Activated gamma-delta T cell (primary cell): ENCODE measurements at regions not wholly inside any gene's neighbourhood (a gene's known extent, or its start where the extent isn't known, plus 50 kb on each side); places are given as distances from the start of the nearest gene placed in this dataset.

Source experiments
- DNase-seq: peaks from one replicate; lab custom pipeline; 2025; lab: John Stamatoyannopoulos, UW

DNA sequence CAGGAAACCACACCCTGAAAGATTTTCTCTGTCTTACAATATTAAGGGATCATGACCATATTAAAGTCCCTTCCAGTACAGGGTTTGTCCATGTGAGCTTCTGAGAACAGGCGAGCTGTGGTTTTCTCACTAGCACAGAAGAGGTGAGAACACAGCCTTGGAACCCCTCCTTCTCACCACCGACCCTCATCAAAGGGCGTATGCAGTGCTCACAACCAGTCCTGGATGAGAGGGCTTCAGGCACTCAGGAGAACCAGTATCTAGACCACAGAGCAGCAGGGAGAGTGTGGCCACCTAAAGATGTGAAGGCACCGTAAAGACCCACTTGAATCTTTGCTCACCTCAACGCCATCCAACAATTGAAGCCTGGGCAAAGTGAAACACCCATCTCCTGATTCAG, 397.0 kb downstream of the ETS1 start:
- no peak for DNase-seq

DNA sequence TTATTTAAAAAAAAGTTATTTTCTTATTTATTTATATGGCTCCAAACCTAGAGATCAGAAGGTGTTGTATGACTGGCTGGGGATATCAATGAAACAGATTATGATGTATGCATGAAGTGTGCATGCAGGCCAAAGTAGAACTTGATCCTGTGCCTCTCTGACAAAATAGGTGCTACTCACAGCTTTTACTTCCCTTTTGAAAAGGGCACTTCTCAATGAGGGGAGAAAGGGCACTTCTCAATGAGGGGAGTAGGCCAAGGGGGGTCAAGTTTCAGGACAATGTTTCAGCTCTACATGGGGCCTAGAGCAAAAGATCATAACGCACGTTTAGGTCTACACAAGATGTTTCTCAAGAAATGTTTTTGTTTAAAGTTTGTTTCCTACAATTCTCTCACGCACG, 397.5 kb downstream of the ETS1 start:
- no peak for DNase-seq

DNA sequence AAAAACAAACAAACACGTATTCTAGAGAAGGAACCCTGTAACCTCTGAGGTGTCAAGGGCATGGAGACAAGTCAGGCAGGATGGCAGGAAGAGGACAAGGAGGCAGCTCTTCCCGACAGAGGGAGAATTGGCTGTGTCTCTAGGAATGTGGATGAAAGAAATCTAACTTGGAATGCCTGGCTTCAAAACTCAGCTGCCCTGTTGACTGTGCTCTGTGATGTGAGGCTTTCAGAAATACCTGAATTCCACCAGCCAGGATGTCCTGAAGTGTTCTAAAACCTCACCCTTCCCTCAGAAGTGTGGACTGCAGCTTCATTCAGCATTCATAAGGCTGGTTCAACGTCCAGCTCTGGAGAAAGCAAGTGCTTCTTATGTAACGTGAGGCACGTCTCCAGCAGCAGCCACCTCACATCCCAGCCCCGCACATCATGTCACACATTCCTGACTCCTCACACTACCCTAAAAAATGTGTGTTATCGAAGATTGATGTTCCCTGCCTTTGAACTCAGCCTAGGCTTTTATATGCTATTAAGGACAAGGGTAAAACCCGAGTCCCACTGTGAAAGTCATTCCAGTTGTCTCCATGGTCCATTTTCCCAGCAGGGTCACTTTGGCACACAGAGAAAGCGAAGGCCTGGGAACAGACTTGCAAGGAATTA, 398.9 kb downstream of the ETS1 start:
- DNase-seq: no peak

DNA sequence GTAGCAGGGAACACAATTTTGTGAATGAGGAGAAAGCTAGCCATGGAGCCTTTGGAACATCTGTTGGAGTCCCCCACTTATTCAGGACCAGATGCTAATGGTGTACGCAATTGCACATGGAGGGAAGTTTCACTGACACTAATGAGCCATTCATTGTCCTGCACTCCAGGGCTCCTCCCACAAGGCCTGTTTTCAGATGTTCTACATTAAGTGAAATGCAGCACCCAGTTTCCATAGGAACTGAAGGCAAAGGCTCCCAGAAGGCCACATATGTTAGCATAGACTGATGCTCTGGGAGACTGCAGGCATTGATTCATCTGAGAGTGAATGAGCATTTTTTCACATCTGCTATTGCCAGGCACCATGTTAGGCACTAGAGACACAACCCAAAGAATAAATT, 399.5 kb downstream of the ETS1 start:
- no peak for DNase-seq

DNA sequence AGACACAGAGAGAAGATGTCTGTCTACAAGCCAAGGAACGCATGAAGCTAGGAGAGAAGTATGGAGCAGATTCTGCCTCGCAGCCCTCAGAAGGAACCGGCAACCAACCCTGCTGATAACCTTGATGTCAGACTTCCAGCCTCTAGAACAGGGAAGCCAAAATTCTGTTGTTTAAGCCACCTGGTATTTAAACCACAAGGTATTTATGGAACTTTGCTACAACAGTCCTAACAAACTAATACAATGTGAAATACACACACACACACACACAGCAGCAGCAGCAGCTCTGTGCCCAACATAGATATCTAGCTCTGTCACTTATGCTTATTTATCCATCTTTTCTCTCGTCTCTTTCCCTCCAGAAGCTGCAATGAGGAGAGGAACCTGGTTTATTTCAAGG, 400.0 kb downstream of the ETS1 start:
- DNase-seq: no peak

DNA sequence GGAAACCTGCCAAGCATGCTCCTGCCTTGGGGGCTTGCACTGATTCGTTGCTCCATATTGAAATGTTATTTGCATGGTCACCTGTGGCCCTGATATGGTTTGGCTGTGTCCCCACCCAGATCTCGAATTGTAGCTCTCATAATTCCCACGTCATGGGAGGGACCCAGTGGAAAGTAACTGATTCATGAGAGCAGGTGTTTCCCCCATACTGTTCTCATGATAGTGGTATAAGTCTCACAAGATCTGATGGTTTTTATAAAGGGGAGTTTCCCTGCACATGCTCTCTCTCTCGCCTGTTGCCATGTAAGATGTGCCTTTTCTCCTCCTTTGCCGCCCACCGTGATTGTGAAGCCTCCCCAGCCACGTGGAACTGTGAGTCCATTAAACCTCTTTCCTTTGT, 402.4 kb downstream of the ETS1 start:
- no peak for DNase-seq

DNA sequence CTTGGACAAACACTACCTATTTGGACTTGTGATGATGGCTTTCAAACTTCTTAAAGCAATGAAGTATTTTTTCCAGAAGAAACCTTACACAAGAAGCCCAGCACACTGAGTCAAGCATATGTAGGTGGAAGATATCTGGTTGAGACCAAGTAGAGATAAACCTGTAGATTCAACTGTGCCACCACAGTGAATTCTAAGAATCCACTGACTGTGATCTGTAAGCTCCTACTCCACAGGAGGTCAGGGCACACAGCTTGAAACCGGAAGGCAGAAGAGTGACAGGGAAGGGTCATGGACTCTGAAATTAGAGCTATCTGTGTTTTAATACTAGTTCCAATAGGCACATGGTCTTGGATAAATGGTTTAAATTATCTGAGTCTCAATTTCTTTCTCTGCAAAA, 404.5 kb downstream of the ETS1 start:
- no peak for DNase-seq

DNA sequence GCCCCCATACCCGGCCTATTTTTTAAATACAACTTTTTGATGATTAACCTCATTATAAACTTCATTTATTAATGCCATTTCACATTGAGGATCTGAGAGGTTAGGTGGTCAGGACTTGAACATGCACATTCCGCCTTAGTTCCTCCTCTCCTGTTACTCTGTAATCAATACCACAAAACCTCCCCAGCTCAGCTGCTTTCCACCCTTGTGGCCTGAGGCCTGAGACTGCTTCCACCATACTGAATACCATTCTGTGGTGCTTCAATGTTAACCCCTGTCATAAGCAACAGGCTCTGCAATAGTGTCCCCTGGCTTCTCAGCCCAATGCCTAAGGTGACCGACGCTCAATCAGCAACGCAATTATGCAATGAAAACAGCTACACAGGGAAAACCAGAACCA, 405.4 kb downstream of the ETS1 start:
- DNase-seq: no peak

DNA sequence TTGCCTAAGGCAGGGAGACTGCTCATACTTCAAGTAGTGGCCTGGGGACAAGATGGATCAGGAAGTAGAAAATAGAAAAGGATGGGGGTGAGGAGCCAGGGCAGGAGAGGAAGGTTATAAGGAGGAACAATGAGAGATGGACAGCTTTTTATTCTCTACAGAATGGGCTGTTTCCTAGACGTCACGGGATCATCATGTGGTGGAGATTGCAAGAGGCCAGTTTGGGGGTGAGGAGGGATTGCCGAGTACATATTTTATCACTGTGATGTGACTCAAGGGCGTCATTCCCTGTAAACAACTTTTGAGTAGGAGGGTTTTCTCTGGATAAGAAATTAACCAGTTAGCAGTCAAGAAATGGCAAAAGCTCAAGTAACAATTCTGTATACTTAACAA, 406.3 kb downstream of the ETS1 start:
- DNase-seq: no peak

DNA sequence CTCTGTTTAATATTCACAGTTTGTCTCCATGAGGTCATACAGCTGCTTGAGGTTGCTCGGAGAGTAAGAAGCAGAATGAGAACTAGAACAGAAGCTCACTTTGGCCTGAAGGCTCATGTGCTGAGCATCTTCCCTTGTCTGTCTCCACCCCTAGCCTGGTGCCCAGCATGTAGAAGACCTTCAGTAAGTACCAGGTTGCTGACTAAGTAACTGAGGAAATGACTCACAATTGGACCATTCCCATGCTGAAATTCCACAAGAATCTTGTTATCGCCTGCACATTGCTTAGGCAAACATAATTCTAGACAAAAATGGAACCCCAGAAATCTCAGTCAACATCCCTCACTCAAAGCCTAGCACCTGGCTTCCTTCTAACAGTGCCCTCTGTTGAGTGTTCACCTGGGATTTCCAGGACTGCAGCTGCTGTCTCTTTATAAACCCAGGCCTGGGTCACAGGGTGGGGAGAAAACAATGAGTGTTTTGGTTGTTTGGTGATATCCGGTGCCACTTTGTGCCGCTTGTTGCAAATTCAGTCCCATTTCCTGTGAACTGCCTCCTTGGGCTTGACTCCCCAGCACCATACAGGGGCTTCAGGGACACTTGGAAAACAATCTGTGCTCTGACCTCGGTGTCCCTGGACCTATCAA, 406.8 kb downstream of the ETS1 start:
- no peak for DNase-seq

DNA sequence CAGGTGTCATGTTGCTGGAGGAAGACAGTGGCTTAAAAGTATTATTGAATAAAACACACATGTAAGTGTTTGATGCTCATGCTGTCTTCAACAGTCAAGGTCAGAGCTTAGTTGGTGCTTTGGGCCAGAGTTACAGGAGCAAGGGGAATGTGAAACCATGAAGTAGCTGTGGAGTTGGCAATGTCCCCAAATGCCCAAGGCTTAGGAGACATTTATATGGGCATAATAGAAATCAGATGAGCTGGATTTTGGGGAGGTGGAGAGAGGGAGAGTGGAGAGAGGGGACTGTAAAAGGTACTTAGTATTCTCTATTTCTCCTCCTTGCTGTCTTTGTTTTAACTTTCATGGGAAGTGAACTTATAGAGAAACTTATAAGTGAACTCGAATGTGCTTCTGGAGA, 407.8 kb downstream of the ETS1 start:
- no peak for DNase-seq

DNA sequence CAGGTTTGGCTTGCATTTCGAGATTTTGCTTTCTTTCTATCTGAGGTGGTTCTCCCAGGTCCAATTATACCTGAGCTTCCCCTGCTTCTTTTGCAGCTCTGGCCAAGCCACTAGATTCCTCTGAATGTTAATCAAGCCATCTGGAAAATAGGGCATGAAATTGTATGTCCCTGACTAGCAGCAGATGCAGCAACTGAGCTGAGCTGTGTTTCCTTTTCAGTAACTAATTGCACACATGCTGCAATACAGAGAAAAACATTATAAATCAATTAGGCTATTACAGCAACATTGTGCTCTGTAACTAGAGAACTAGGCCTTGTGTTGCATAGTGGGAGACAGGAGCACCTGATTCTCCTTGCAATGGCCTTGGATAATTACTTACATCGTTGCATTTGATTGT, 408.3 kb downstream of the ETS1 start:
- no peak for DNase-seq

DNA sequence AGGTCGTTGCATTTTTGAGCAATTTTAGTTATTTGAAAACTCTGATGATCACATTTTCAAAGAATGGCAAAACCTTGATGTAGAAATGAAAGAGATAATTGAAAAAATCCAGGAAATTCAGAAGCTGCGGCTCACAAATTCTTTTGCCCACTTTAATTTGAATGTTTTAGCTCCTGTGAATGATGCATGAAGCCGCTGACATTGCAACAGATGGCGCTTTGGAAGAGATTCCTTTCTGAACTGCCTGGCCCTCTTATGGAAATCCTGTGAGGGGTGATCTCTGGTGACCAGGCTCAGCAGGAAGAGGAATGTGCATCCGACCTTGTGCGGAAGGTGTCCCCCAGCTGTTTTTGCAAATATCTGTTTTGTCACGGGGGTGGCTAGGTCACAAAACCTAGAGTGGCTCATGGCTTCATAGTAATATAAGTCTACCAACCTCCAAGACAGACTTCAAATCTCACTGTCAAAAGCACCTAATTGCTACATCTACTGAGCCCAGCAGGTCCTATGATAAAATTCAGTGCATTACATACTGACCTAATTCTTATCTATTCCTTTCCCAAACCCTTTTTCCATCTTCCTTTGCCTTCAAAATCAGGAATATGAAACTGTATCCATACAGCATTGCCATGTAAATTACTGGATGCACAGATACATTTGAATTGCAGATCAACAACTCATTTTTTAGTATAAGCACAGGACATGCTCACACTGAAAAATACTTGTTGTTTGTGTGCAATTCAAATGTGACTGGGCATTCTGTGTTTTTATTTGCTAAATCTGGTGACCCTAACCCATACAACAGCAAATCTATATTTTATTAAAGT, 412.7 kb downstream of the ETS1 start:
- DNase-seq: no peak

DNA sequence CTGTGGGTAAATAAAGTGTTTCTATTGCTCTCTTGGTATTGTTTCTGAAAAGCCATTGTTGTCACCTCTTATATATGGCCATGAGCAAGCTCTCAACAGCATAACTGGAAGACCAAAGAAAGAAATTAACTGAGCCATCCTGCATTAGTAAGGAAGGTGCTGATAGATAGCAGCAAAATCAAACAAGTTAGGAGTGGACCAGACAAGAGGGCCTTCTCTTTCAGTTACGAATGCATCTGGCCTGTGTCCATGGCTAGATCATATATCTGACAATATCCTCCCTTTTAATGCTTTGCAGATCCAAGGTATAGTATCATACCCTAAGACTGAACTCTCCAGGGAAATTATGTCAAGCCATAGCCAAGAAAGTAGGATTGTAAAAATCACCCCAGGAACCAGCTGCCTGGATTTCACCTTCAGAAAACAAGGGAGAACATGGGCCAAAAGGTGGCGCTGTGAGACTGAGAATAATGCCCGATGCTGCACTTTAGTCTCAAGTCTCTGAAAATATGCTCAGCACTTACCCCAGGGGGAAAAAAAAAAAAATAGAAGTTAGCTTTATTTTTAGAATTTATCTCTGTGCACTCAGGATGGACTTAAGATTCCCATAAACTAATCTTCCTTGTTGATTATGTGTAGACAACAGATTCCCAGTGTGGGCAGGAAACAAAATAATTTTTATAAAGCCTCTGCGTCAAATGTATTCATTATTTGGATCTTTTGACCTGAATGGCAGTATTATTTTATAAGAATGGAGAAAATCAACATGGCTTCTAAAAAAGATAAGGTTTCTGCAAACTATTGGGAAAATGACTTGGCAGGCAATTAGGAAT, 415.1 kb downstream of the ETS1 start:
- DNase-seq: no peak

DNA sequence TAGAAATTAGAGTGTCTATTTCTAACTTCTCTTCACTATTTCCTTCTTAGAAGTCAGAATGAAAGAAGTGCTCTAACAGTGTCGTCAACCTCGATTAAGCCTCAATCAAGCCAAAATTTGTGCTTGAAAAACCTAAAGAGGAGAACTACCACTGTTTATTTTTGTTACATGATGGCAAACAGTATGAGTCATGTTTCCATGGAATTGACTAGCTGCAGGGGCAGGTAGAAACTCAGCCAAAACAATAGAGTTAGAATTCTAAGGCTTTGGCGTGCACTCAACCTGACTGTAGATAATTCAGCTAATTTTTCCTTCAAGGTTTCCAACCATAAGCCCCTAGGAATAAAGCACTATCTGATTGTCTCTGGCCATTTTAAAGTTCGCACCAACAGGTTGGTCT, 415.9 kb downstream of the ETS1 start:
- DNase-seq: no peak

DNA sequence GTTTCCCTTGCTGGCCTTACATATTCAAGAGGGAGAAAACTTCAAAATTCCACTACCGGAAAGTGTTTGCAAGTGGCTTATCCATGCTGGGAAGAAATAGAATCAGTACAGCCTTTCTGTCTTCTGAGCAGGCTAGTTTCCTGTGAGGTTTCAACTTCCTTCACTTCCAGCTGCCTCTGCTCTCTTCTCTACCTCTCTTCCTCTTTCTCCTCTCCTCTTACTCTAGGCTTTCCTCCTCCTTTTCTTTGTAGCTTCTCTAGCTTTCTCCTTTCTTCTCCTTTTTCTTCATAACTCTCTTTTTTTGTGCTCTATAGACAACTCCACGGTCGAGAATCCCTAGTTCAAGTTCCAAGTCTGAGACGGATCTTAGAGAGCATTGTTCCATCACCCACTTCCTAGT, 421.8 kb downstream of the ETS1 start:
- no peak for DNase-seq

DNA sequence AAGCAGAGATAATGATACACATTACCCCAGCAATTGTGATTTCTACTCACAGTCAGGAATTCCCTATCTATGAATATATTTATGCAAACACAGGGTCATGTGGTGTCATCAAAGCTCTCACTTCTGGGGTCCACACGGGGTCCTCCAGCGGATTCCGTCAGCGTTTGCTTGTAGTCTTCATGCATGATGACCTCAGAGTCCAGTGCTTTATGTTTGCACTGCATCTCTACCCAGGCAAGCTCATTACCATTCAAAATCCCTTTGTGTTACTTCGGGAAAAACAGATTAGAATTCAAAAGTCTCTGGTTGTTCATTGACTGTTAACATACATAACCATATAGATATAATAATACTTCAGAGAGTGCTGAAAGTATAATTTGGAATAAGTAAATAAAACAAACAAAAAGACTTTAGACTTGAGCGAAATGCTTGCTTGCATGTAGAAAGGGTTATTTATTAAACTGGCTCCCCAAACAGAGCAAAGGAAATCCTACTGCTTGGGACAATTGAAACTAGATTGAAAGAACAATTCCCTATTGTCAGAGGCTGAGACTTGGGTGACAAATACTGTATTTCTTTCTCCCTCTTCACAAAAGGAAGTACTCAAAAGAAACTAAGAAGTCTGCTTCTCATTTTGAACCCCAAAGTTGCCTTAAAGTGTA, 423.1 kb downstream of the ETS1 start:
- no peak for DNase-seq

DNA sequence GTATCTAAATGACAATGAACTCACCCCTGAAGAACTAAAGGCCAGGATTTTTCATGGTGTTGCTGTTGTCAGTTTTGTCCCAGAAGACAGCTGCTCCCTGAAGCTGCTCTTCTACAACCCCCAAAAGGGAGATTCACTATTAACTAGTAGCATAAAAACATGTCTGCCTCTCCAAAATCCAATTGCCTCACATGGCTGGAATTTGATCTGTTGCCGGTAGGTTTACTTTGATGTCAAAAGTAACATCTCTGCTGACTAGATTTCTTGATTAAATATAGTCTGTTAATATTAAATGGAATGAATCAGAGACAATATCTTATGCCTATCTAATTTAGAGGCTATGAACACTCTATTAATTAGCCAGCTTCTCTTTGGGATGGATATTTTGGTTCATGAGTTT, 425.4 kb downstream of the ETS1 start:
- DNase-seq: no peak

DNA sequence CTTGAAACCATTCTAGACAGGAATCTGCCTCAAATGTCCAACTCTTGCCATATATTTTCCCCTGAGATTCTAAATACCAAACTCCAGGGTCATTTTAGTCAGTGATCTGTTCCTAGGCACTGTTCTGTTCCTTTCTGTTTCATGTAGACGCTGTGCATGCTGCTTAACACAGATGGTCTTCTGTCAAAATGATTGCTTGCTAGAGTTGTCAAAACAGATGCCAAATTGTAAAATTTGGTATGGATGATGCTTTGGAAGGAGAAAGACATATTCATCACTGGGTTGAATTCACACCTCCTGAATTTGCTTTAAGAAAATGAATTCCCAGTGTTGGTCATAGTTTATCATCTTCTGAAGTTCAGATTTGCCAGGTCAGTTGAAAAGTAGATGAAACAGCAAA, 425.9 kb downstream of the ETS1 start:
- no peak for DNase-seq

DNA sequence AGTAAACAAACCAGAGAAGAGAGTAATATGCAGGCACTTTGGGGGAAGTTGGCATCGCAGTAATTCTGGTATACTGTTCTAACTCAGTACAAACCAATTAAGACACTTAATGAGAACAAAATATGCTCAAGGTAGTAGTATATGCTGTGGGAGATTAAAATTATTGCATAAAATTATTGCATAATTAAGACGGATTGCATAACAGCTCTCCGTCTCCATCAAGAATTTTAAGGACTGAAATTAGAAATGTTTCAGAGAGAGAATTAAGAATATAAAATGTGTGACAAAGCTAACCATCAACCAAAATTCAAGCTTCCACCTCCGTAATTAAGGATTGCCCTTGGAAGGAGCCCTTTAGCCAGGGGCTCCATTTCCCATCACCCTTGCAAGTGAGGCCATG, 428.5 kb downstream of the ETS1 start:
- no peak for DNase-seq

DNA sequence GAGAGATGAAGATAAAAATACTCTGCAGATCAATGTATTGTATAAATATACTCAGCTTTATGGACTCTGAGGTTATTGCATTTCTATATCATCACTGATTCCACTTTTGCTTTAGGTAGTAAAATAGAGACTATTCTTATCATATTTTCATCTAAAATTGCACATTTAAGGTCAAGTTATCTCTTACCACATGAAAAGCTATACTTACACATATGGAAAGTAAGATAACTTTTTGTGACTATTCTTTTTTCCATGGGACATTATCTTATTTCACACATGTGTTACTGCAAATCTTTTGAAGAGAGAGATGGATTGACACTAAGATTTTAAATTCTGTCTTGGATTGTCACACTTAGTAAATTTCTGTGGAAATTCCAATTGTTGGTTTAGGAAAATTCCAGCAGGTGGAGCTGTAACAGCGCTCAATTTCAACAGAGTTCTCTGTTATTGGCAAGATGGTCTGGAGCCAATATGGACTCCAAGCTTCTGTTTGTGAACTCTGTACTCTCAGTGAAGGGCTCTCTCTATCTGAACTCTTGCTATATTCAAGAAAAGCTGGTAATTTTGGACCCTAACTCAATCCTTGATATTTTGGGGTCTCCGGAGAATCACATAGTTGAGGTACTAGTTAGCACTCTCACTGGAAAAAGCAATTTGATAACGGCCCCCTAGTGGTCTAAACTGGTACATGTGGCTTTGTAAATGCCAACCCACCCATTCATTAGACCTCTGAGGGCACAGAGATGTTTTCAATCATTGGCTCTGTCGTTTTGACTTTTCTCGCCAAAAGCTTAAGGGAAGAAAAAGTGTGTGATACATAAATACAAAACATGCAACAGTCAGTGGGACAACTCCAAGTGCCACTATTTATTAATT, 429.7 kb downstream of the ETS1 start:
- DNase-seq: no peak
